Posterior cingulate gyrus (tissue), 11 donors: ENCODE measurements at regions not wholly inside any gene's neighbourhood (a gene's known extent, or its start where the extent isn't known, plus 50 kb on each side); places are given as distances from the start of the nearest gene placed in this dataset.
A peak's percentile ranks its signal among the peaks of the same experiment; 100 is the strongest.

Experiments used
- DNase-seq, 10 donors: peaks; one replicate each; pipeline versions ENCODE4 v3.0.0 to v3.0.0-alpha.2; 2020 to 2021; ENCODE audit warnings: mixed read lengths in 3 of 10
- intact Hi-C: fragments of 100-400 bp; cut with DNase I; formaldehyde crosslinking; loops from one replicate; pipeline ENCODE4 v1.15.1; 2023

DNA sequence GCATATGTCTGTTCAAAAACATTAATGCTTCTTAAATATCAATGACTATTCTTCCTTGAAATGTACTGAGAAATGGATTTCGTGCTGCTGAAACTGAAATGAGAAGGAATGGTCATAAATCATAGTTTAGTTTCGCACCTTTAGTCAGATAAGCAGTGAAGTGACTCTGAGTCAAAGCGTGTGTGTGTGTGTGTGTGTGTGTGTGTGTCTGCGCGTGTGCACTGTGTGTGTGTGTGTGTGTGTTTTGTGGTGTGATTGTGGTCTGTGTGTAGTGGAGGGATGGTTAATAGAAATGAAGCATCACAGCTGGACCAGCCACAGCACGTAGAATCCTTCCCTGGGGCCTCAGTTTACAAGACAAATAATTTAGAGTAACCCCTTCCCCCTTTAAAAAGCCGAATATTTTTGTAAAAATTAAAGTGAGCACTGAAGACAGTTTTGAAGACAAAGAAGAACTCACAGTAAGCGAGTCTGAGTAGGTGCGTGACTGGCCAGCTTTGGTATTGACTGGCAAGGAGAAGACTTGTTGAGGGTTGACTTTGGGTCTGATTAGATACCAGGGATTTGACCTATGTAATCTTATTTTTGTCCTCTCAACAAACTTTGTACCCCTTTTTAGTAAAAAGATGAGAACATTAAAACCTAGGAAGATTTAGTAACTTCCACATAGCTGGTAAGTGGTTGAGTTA lies 202.0 kb upstream of the IL12A start:
- intact Hi-C loops = no loop called here
- no peak for DNase-seq

DNA sequence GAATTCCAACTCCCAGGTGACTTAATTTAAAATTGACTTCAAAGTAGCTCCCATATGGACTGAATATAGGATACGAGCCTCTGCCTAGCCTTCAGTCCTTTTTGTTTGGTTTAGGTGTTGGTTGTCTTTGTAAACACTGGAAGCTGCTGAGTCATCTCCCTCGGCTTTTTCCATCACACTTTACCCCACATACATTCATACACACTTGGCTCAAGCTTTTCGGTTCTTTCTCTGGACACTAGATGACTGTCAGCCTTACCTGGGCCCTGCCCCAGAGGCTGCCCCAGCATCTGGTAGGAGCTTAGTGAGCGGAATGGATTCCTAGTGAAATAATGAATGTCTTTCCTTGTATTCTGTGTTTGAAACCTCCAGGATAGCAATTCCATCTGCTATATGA lies 201.5 kb upstream of the IL12A start:
- no peak for DNase-seq
- intact Hi-C loops = no loop called here

DNA sequence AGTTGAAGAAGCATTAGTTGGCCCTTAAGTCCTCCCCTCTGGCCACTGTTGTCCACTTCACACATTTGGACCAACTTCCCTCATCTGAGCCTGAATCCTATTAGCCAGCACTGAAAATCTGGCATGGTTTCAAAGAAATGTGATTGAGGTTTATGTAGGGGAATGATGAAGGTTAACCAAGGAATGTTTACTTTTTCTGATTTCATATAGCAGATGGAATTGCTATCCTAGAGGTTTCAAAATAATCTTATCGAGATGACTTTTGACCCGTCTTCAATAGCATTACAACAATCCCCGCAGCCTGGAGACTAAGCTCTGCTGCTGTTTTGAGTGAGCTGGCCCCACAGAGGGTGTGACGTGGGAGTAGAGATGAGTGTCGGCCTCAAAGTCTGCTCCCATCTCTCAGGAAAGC lies 200.8 kb upstream of the IL12A start:
- intact Hi-C loops = no loop called here
- peak in 2 of 10 donors; percentile 27 to 86 for DNase-seq

DNA sequence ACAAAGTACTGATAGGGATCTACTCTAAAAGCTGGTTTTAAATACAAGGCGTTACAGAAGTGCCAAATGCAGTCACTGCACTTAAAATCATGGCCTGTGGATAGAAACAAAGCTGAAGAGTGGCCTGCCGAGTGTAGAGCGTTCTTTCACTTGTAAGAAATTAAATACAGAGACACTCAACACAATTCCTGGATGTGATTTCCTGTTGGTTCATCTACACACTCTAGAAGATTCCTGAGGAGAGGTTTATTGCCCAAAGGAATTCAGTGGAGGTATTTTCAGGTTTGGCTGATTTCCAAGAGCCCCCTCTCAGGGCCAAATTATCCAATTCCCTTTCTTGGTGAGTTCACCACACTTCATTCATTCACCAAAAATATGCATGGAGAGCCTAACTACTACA lies 200.3 kb upstream of the IL12A start:
- DNase-seq = no peak
- intact Hi-C loops = no loop called here

DNA sequence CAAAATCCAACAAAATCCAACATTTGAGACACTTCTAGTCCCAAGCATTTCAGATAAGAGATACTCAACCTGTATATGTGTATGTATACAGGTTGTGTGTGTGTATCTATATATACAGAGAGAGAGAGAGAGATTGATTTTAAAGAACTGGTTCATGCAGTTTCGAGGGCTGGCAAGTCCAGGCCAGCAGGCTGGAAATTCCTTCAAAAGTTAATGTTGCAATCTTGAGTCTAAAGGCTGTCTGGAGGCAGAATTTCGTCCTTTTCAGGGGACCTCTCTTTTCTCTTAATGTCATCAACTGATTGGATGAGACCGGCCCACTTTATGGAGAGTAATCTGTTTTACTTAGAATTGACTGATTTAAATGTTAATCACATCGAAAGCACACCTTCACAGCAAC lies 199.6 kb upstream of the IL12A start:
- no peak for DNase-seq
- intact Hi-C loops = no loop called here

DNA sequence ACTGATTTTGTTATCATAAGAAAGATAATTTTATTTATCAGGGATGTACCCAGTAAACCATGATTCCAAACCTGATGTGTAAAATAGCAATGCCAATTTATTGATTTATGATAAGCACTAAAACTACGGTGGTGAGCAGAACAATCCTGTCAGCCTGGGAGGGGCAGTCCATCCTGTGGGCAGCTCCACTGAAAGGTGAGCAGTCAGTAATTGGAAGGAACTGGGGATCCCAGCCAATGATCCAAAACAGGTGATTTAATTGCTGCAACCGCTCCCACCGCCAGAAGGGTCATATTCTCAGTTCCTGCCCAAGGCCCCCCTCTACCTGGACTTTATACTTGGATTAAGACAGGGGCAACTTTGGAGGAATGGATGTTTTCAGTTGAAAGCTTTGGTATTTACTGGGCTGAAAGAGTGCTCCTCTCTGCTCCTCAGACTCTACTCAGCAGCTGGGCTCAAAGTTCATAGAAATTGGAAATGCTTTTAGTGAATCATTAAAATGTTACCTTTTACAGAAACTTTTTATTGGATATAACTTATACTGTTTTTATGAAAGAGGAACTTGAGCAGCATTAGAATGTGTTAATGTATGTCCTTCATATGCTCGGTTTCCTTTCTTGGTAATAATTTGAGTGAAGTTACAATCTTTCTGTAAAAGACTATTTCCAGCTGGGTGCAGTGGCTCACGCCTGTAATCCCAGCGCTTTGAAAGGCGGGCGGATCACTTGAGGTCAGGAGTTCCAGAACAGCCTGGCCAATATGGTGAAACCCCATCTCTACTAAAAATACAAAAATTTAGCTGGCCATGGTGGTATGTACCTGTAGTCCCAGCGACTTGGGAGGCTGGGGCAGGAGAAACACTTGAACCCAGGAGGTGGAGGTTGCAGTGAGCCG lies 198.6 kb upstream of the IL12A start:
- intact Hi-C loops = no loop called here
- no peak for DNase-seq

DNA sequence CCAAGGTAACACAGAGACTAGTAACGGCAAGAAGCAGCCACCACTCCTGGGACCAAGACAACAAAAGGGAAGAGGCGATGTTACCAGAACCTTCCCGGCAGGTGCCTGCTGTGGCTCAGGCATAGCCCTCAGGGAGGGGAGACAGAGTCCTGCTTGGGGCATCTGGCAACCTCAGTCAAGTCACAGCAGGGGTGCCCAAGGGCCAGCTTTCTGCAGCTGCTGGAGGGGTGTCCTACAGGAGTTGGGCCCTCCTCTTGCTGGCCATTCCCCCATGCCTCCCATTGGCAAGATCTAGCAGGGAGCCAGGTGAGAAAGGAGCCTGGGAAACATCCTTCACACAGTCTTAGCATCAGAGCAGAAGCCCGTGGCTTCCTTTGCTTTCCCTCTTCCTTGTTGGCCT lies 197.3 kb upstream of the IL12A start:
- intact Hi-C loops = no loop called here
- DNase-seq = no peak

DNA sequence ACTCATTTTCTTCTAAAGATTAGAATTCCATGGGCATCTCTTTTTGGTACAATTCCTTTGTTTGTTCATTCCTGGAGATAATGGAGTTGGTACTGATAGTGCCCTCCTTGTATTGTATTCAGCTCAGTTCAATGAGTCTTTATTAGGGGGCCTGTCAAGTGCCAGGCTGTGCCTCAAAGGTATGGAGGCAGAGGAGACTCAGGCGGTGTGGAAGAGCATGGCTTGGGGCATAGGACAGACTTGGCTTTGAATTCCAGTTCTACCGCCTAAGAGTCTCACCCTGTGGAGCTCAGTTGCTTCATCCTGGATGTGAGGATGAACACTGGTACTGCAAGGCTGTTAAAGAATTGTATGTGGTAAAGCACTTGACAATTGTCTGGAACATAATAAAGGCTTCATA lies 196.6 kb upstream of the IL12A start:
- DNase-seq = peak in 2 of 10 donors; percentile 37 to 49
- intact Hi-C loops = no loop called here

DNA sequence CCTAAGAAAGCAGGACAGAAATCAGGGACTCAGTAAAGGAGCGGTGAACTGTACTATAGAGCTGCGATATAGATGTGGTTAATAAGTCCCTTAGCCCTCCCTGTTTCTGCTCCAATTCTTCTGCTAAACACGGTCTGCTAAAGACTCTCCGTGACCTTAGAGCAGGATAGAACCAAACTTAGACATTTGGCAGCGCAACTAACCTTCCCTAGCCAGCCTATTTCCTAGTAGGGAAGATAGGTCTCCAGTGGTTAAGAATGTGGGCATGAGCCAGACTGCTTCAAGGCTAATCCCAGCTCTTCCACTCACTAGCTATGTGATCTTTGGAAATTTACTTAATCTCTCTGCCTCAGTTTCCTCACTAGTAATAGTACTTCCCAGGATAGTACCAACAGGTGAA lies 193.6 kb upstream of the IL12A start:
- intact Hi-C loops = no loop called here
- DNase-seq = no peak

DNA sequence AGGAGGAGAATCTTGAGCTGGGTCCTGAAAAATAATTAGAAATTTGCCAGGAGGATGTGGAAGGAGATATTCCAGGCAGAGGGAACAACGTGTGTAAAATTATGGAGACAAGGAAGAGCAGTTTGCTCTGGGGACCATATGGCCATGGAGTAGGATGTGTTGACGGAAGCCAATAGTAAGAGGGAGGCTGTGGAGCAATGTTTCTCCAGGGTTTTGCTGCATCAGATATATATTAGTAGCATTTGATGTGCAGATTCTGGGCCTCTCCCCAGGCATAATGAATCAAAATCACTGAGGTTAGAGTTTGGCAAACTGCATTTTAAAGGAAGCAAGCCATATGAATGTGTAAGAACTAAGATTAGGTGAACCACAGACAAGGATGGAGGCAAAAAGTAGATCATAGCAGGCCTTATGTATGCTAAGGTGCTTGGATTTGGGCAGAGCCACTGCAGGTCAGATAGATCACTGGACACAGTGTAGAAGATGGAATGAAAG lies 192.9 kb upstream of the IL12A start:
- intact Hi-C loops = loop anchor here (2.0 kb wide), 1 partner anchor 33 kb away; no protein-coding TSS in a partner anchor
- DNase-seq = no peak

DNA sequence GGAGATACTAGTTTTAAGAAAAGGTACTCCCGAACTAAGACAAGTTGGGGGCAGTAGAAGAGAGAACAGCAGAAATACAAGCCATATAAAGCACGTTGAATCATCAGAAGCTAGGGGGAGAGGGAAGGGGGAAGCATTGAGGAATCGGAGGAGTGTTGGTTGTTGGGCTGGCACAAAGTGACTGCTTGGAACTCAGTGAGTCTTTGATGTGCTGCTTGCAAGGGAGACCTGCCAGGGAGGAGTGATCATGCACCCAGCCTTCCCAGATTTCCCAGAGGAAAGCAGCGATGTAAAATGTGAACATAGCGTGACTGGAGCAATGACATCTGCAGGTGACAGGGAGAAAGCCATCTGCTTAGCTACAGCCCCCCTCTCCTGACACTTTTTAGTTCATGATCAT lies 192.4 kb upstream of the IL12A start:
- intact Hi-C loops = loop anchor here (2.0 kb wide), 1 partner anchor 33 kb away; no protein-coding TSS in a partner anchor
- DNase-seq = peak in 3 of 10 donors; percentile 34 to 90 (median 82)

DNA sequence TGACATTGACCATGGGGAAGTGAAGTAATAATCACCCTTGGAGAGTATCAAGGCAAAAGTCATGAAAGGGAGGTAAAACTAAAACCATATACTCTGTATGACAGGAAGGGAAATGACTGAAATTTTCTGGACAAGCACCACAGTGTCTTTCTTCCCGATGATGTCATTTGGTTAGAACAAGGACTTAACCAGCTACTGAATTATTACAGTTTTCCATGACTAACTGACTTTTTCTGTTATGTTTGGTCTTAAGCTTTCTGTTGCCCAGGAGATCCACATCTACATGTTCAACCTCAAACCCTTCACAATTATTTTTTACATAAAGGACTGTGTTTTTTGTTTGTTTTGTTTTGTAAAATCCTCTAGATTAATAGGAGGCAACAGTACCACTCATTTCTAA lies 191.9 kb upstream of the IL12A start:
- DNase-seq = no peak
- intact Hi-C loops = loop anchor here (2.0 kb wide), 1 partner anchor 34 kb away; no protein-coding TSS in a partner anchor

DNA sequence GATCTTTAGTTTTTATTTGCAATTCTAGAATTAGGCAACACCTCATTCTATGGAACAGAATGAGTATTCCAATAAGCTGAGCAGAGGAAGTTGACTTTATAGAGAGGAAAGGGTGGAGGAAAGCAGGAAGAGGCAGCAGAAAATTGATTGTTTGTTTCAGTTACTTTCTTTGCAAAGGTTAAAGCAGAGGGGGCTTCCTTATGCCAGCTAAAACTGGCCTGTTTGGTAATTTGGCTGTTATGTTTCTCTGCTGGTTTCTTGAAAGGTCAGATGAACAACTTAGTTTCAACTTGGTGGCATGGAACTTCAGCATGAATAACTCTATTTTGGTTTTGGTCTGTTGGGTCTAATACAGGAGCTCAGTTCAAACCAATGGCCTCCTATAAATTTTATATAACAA lies 190.9 kb upstream of the IL12A start:
- DNase-seq = no peak
- intact Hi-C loops = loop anchor here (2.0 kb wide), 1 partner anchor 35 kb away; no protein-coding TSS in a partner anchor

DNA sequence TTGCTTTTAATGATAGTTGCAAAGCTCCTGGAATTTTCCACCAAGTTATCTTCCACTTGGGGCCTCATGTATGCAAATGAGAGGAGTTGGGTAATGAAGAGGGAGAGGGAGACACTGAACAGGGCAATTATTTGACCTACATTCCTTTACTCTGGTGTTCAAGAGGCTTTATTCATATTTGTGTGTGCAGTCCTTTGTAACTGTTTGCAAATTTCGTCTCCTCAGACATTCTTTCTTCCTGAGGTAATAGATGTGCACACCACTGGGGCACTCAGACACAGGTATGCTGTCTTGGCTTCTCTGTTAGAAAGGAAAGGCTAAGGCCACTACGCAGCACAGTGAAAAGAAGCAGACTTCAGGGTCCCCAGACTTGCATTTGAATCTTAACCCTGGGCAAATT lies 189.7 kb upstream of the IL12A start:
- intact Hi-C loops = no loop called here
- no peak for DNase-seq

DNA sequence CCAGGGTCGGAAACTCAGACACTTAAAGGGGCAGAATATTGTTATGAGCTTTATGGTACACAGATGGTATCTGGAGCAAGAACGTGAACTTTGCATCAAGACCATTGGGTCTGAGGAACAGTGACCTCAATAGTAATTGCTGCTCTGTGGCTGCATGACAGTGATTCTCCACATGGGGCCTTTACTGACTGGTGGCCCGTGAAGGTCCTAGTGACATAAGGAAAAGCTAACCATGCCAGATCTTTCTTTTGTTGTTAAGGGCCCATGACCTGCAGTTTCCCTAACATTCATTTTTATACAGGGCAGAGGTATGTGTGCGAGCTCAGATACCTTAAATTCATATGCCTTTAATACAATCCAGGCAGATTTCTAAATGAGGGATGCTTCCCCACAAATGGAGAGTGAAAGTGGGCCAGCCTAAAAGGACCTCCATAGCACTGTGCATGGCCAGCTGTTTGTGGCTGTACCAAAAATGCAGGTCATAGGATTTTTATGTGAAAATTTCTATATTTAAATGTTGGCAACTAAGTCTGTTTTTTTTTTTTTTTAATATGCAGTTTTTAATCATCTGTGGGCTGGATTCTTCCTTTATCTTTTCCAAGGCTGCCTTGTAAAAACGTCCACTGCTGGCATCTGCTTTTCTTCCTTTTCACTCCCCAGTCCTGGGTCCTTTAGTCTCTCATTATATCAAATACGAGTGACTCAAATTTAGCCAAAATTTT lies 188.0 kb upstream of the IL12A start:
- intact Hi-C loops = no loop called here

DNA sequence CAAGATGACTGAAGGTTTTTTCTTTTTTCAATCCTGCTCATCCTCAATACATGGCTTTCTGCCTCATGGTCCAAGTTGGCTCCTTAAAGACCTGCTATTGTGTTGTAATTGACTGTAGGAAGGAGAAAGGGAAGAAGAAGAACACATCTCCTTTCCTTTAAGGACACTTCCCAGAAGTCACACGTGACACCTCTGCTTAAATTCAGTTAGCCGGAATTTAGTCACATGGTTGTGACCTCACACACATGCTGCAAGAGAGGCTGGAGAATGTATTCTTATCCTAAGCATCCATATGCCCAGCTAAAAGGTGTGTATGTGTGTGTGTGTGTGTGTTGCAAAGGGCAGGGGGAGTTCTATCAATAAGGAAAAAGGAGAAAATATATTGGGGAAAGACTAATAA lies 185.8 kb upstream of the IL12A start:
- intact Hi-C loops = no loop called here
- DNase-seq = no peak

More for the DNA sequence above, 188.0 kb upstream of the IL12A start:
- DNase-seq = no peak

DNA sequence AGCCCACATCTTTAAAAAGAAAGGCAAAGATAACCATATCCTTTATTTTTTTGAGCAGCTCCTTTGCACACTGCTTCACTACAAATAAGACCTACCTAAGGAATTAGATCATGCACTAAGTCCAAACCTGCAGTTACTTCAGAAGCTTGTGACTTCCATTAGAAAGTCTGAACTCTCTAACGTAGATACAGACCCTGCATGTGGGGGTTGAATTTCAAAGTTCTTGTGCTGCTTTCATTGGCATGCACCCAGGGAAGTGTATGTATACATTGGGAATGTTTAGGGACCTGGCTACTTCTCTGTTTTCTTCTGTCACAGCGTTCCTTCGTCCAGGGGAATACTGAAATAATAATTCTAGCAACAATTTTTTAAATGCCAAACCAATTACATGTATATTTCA lies 185.2 kb upstream of the IL12A start:
- intact Hi-C loops = no loop called here
- DNase-seq = no peak

DNA sequence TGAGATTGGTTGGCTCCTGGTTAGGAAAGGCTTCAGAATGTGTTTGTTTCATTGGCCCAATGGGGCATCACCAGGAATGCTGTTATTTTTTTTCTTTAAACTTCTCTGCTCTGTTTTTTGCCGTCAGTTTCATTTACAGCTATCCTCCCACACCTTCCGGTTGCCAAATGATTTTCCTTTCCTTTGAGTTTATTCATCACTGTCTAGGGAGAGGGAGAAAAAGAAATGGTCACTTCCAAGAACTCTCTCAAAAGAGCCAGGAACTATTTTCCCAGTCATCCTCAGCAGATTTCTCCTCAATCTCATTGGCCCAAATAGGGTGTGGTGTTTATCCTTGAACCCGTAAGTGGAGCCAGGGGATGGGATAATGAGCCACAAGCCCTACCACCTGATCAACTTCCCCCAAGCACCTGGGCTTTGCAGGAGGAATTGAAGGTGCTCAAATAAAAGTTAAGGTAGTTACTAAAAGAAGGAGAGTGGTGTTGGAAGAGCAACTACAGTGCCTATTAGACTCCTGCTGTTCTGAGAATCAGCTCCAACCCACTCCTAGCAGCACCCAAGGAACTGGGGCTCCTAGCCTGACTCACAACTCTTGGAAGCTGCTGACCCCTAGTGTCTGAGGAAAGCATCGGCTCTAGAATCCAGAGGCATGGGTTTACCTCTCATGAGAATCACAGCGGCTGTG lies 183.8 kb upstream of the IL12A start:
- intact Hi-C loops = loop anchor here (1.0 to 5.0 kb wide), 4 partner anchors 38 to 540 kb away; no protein-coding TSS in a partner anchor
- DNase-seq = peak; percentile 49 to 95 (median 77)

DNA sequence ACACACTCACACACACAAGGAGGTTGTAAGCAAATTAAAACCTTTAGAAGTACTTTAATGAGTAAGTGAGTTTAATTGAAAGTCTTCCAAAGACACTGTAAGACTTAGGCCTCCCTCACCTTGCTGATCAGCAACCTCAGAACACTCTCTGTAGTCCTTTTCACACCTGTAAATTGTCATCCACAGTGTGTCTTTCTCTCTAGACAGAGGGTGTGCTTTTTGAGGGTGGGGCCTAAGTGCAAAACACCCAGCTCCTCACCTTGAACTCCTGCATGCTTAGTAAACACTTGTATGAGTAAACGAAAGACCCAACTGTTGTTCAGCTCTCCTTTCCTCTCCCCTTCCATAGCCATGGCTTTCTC lies 183.2 kb upstream of the IL12A start:
- DNase-seq = no peak
- intact Hi-C loops = loop anchor here (1.0 to 5.0 kb wide), 4 partner anchors 39 to 541 kb away; no protein-coding TSS in a partner anchor

DNA sequence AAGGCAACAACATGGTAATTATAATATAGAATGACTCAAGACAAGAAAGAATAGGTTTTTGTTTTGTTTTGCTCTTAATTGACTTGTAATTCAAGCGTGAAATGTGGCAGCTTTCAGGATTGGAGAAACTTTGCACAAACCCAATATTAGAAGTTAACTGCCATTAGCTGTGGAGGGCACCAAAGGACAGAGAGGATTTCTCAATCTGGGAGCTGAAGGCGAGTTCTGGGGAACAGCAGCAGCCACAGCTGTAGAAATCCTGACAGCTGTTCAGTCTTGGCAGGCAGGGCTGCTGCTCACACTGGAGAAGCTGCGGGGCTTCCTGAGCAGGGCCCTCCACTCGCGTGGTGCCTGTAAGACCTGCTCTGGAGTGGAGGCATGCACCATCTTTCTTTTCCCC lies 182.2 kb upstream of the IL12A start:
- peak in 9 of 10 donors; percentile 20 to 92 (median 53) for DNase-seq

More for the DNA sequence above, 182.2 kb upstream of the IL12A start:
- intact Hi-C loops = loop anchor here (5.0 kb wide), 1 partner anchor 201 kb away; no protein-coding TSS in a partner anchor
